ENCODE measurements at regions not wholly inside any gene's neighbourhood (a gene's known extent, or its start where the extent isn't known, plus 50 kb on each side); places are given as distances from the start of the nearest gene placed in this dataset.

GRCh38 chr18:26729008-26729407 lies 136.5 kb downstream of the AQP4 start:
- Mint-ChIP-seq H3K4me3 (no peak overlapping the region), H3K27me3 (peaks cover 9% of the 10 kb centered on the region), H3K27ac (no peak overlapping the region), H3K9me3 (no peaks in the 10 kb centered on the region), H3K4me1 (no peaks in the 10 kb centered on the region), H3K36me3 (no peaks in the 10 kb centered on the region)
- ATAC-seq (ENCODE audit: low read depth): no peak
- POLR2A ChIA-PET: no interaction called here
- DNase-seq: no peak

GRCh38 chr18:26723981-26724380 lies 141.5 kb downstream of the AQP4 start:
- Mint-ChIP-seq H3K36me3 (no peaks in the 10 kb centered on the region), H3K4me3 (no peak overlapping the region), H3K27me3 (peaks cover 9% of the 10 kb centered on the region), H3K4me1 (no peaks in the 10 kb centered on the region), H3K9me3 (no peaks in the 10 kb centered on the region), H3K27ac (no peak overlapping the region)
- ATAC-seq (ENCODE audit: low read depth): no peak
- POLR2A ChIA-PET: no interaction called here
- no peak for DNase-seq

GRCh38 chr18:26722565-26722931 lies 143.0 kb downstream of the AQP4 start:
- Mint-ChIP-seq H3K27ac (no peak overlapping the region), H3K4me3 (no peak overlapping the region), H3K36me3 (no peaks in the 10 kb centered on the region), H3K4me1 (no peaks in the 10 kb centered on the region), H3K27me3 (peaks cover 9% of the 10 kb centered on the region), H3K9me3 (no peaks in the 10 kb centered on the region)
- DNase-seq (no peak), ATAC-seq (ENCODE audit: low read depth) (no peak)
- POLR2A ChIA-PET: no interaction called here

GRCh38 chr18:26721854-26722564 lies 143.5 kb downstream of the AQP4 start:
- no peak for ATAC-seq (ENCODE audit: low read depth)
- Mint-ChIP-seq H3K4me3 (no peak overlapping the region), H3K9me3 (no peaks in the 10 kb centered on the region)

GRCh38 chr18:26719896-26720295 lies 145.6 kb downstream of the AQP4 start:
- H3K27me3 Mint-ChIP-seq: no peaks in the 10 kb centered on the region
- ATAC-seq (ENCODE audit: low read depth) (no peak), DNase-seq (no peak)
- no peak overlapping the region for H3K27ac Mint-ChIP-seq
- H3K4me3 Mint-ChIP-seq: no peak overlapping the region
- no peaks in the 10 kb centered on the region for H3K9me3 Mint-ChIP-seq
- H3K36me3 Mint-ChIP-seq: no peaks in the 10 kb centered on the region
- no peaks in the 10 kb centered on the region for H3K4me1 Mint-ChIP-seq
- POLR2A ChIA-PET: no interaction called here

More at GRCh38 chr18:26721854-26722564, 143.5 kb downstream of the AQP4 start:
- no peaks in the 10 kb centered on the region for H3K36me3 Mint-ChIP-seq
- peaks cover 5% of the 10 kb centered on the region for H3K27me3 Mint-ChIP-seq
- POLR2A ChIA-PET: no interaction called here
- H3K4me1 Mint-ChIP-seq: no peaks in the 10 kb centered on the region
- H3K27ac Mint-ChIP-seq: no peak overlapping the region
- no peak for DNase-seq

GRCh38 chr18:26717123-26717719 lies 148.3 kb downstream of the AQP4 start:
- ATAC-seq (ENCODE audit: low read depth): no peak
- Mint-ChIP-seq H3K4me1 (no peaks in the 10 kb centered on the region), H3K9me3 (peaks cover 3% of the 10 kb centered on the region), H3K4me3 (no peak overlapping the region), H3K36me3 (no peaks in the 10 kb centered on the region), H3K27ac (no peak overlapping the region), H3K27me3 (peaks cover 4% of the 10 kb centered on the region)
- DNase-seq: no peak
- POLR2A ChIA-PET: no interaction called here

- peaks cover 3% of the 10 kb centered on the region for H3K9me3 Mint-ChIP-seq
- no peak overlapping the region for H3K4me3 Mint-ChIP-seq
- no peak overlapping the region for H3K27ac Mint-ChIP-seq
- peaks cover 5% of the 10 kb centered on the region for H3K27me3 Mint-ChIP-seq
- peaks cover 11% of the 10 kb centered on the region for H3K4me1 Mint-ChIP-seq
- DNase-seq: no peak
- no peak for ATAC-seq (ENCODE audit: low read depth)
- no peaks in the 10 kb centered on the region for H3K36me3 Mint-ChIP-seq
- POLR2A ChIA-PET: no interaction called here
Measured at GRCh38 chr18:26714739-26715138, 150.8 kb downstream of the AQP4 start.

- DNase-seq: no peak
- H3K4me3 Mint-ChIP-seq: no peak overlapping the region
- POLR2A ChIA-PET: no interaction called here
- no peak for ATAC-seq (ENCODE audit: low read depth)
- H3K36me3 Mint-ChIP-seq: no peaks in the 10 kb centered on the region
- H3K9me3 Mint-ChIP-seq: peaks cover 3% of the 10 kb centered on the region
- no peak overlapping the region for H3K27ac Mint-ChIP-seq
- peaks cover 12% of the 10 kb centered on the region for H3K27me3 Mint-ChIP-seq
- H3K4me1 Mint-ChIP-seq: peaks cover 11% of the 10 kb centered on the region
Measured at GRCh38 chr18:26711756-26712155, 153.8 kb downstream of the AQP4 start.

- Mint-ChIP-seq H3K27me3 (peaks cover 16% of the 10 kb centered on the region), H3K27ac (no peak overlapping the region), H3K4me3 (no peak overlapping the region), H3K4me1 (peaks cover 11% of the 10 kb centered on the region), H3K9me3 (peaks cover 3% of the 10 kb centered on the region), H3K36me3 (no peaks in the 10 kb centered on the region)
- POLR2A ChIA-PET: no interaction called here
- DNase-seq (no peak), ATAC-seq (ENCODE audit: low read depth) (peak; percentile 72)
Measured at GRCh38 chr18:26710470-26711096, 154.9 kb downstream of the AQP4 start.

- ATAC-seq (ENCODE audit: low read depth): no peak
- H3K9me3 Mint-ChIP-seq: peaks cover 3% of the 10 kb centered on the region
- peaks cover 16% of the 10 kb centered on the region for H3K27me3 Mint-ChIP-seq
- no peak overlapping the region for H3K4me3 Mint-ChIP-seq
- H3K36me3 Mint-ChIP-seq: no peaks in the 10 kb centered on the region
- no peak for DNase-seq
- no peak overlapping the region for H3K27ac Mint-ChIP-seq
- POLR2A ChIA-PET: no interaction called here
- H3K4me1 Mint-ChIP-seq: peaks cover 11% of the 10 kb centered on the region
Measured at GRCh38 chr18:26709897-26710296, 155.6 kb downstream of the AQP4 start.

GRCh38 chr18:26708806-26709716 lies 156.4 kb downstream of the AQP4 start:
- H3K27me3 Mint-ChIP-seq: peaks cover 16% of the 10 kb centered on the region
- H3K36me3 Mint-ChIP-seq: no peaks in the 10 kb centered on the region
- DNase-seq: no peak
- H3K9me3 Mint-ChIP-seq: peaks cover 3% of the 10 kb centered on the region
- no peak overlapping the region for H3K27ac Mint-ChIP-seq
- POLR2A ChIA-PET: no interaction called here
- no peak overlapping the region for H3K4me3 Mint-ChIP-seq
- H3K4me1 Mint-ChIP-seq: peaks cover 11% of the 10 kb centered on the region
- no peak for ATAC-seq (ENCODE audit: low read depth)

- peaks cover 18% of the 10 kb centered on the region for H3K27me3 Mint-ChIP-seq
- POLR2A ChIA-PET: no interaction called here
- no peak for ATAC-seq (ENCODE audit: low read depth)
- H3K9me3 Mint-ChIP-seq: no peaks in the 10 kb centered on the region
- no peak for DNase-seq
- no peak overlapping the region for H3K4me3 Mint-ChIP-seq
- H3K27ac Mint-ChIP-seq: no peak overlapping the region
- peaks cover 11% of the 10 kb centered on the region for H3K4me1 Mint-ChIP-seq
- no peaks in the 10 kb centered on the region for H3K36me3 Mint-ChIP-seq
Measured at GRCh38 chr18:26706911-26707351, 158.6 kb downstream of the AQP4 start.

- DNase-seq (no peak), ATAC-seq (ENCODE audit: low read depth) (no peak)
- Mint-ChIP-seq H3K4me3 (no peak overlapping the region), H3K9me3 (no peaks in the 10 kb centered on the region), H3K27me3 (peaks cover 18% of the 10 kb centered on the region), H3K27ac (no peak overlapping the region), H3K36me3 (no peaks in the 10 kb centered on the region), H3K4me1 (peaks cover 7% of the 10 kb centered on the region)
- POLR2A ChIA-PET: no interaction called here
Measured at GRCh38 chr18:26705757-26706156, 157.4 kb upstream of the KCTD1 start.

Measured in activated naive CD8-positive, alpha-beta T cell treated with anti-CD3 and anti-CD28 coated beads, Interleukin-2, amount 10 ng/mL, durations not matched to agents 7 days and 5 days (primary cell).